Hepatocyte (in vitro differentiated cells): ENCODE measurements at regions not wholly inside any gene's neighbourhood (a gene's known extent, or its start where the extent isn't known, plus 50 kb on each side); places are given as distances from the start of the nearest gene placed in this dataset.

Source experiments
- DNase-seq: peaks from one replicate; pipeline ENCODE4 v3.0.0-alpha.2; 2016; ENCODE audit warnings: low spot score
- H2AFZ ChIP-seq: fragments of 200-600 bp; sonication (generic); 2 replicates; pipeline ENCODE4 v1.6.0; 2016; ENCODE audit warnings: antibody characterized with exemption, mild to moderate bottlenecking
- H3K27ac ChIP-seq: fragments of 200-600 bp; sonication (generic); 2 replicates; pipeline ENCODE4 v1.5.1; 2016; ENCODE audit warnings: mild to moderate bottlenecking
- H3K27me3 ChIP-seq: fragments of 200-600 bp; sonication (generic); 2 replicates; pipeline ENCODE4 v1.6.1; 2016
- H3K36me3 ChIP-seq: fragments of 200-600 bp; sonication (generic); replicated peaks from 2 replicates; pipeline ENCODE4 v1.5.1; 2016; ENCODE audit warnings: low read depth; ENCODE audit not compliant: insufficient read depth
- H3K4me1 ChIP-seq: fragments of 200-600 bp; sonication (generic); 2 replicates; pipeline ENCODE4 v1.5.1; 2016; ENCODE audit warnings: mild to moderate bottlenecking, moderate library complexity; ENCODE audit not compliant: insufficient read depth
- H3K4me2 ChIP-seq: fragments of 200-600 bp; sonication (generic); 2 replicates; pipeline ENCODE4 v1.6.0; 2016
- H3K4me3 ChIP-seq: fragments of 200-600 bp; sonication (generic); 2 replicates; pipeline ENCODE4 v1.5.1; 2016; ENCODE audit warnings: mild to moderate bottlenecking
- H3K79me2 ChIP-seq: fragments of 200-600 bp; sonication (generic); 2 replicates; pipeline ENCODE4 v1.6.0; 2017; ENCODE audit warnings: mild to moderate bottlenecking
- H3K9me2 ChIP-seq: fragments of 200-600 bp; sonication (generic); replicated peaks from 2 replicates; pipeline ENCODE4 v1.6.0; 2017; ENCODE audit warnings: mild to moderate bottlenecking; ENCODE audit not compliant: insufficient read depth
- H3K9me3 ChIP-seq: fragments of 200-600 bp; sonication (generic); 2 replicates; pipeline ENCODE4 v1.5.1; 2016; ENCODE audit warnings: low read depth, mild to moderate bottlenecking
- H4K20me1 ChIP-seq: fragments of 200-600 bp; sonication (generic); 2 replicates; pipeline ENCODE4 v1.6.0; 2016; ENCODE audit warnings: mild to moderate bottlenecking; ENCODE audit not compliant: insufficient read depth, poor library complexity, severe bottlenecking
- CTCF ChIP-seq: fragments of 200-600 bp; sonication (generic); IDR thresholded peaks from 2 replicates; pipeline ENCODE4 v1.5.1; 2016; ENCODE audit warnings: antibody characterized with exemption, mild to moderate bottlenecking; ENCODE audit not compliant: poor library complexity
- EZH2 ChIP-seq: fragments of 200-600 bp; sonication (generic); IDR thresholded peaks from 2 replicates; pipeline ENCODE4 v1.6.1; 2016; ENCODE audit warnings: antibody characterized with exemption, mild to moderate bottlenecking, borderline replicate concordance
- EZH2phosphoT487 ChIP-seq: fragments of 200-600 bp; sonication (generic); IDR thresholded peaks from one replicate; pipeline ENCODE4 v1.6.1; 2018; ENCODE audit warnings: antibody characterized with exemption, mild to moderate bottlenecking, low read depth, moderate library complexity; ENCODE audit not compliant: unreplicated experiment, severe bottlenecking
- WGBS: methylation state at CpG from one replicate; pipeline ENCODE4 v1.1.6; 2016; ENCODE audit warnings: low lambda C conversion rate; ENCODE audit errors: missing lambda C conversion rate; 5-methylcytosine and 5-hydroxymethylcytosine counted together

- no peaks in the 10 kb centered on the region for H3K36me3 ChIP-seq
- no peak overlapping the region for H3K4me3 ChIP-seq
- H2AFZ ChIP-seq = no peak overlapping the region
- H3K9me2 ChIP-seq = no peaks in the 10 kb centered on the region
- no peak for DNase-seq
- no peaks in the 10 kb centered on the region for H3K4me1 ChIP-seq
- no peak overlapping the region for H3K27ac ChIP-seq
- H4K20me1 ChIP-seq = no peaks in the 10 kb centered on the region
- H3K27me3 ChIP-seq = no peaks in the 10 kb centered on the region
- no peak overlapping the region for H3K4me2 ChIP-seq
- WGBS = 72% methylated on average over 2 of the region's 2 CpGs
- TF ChIP-seq CTCF (no peak), EZH2 (no peak), EZH2phosphoT487 (no peak)
- H3K9me3 ChIP-seq = no peaks in the 10 kb centered on the region
- H3K79me2 ChIP-seq = no peaks in the 10 kb centered on the region
Measured at GRCh38 chr12:75589801-75590200, 78.4 kb upstream of the KRR1 start.

- Histone ChIP-seq H4K20me1 (no peaks in the 10 kb centered on the region), H3K4me1 (no peaks in the 10 kb centered on the region), H3K36me3 (no peaks in the 10 kb centered on the region), H3K9me3 (no peaks in the 10 kb centered on the region), H3K79me2 (no peaks in the 10 kb centered on the region), H3K4me3 (no peak overlapping the region), H3K9me2 (no peaks in the 10 kb centered on the region), H3K27ac (no peak overlapping the region), H2AFZ (no peak overlapping the region), H3K27me3 (no peaks in the 10 kb centered on the region), H3K4me2 (no peak overlapping the region)
- no peak for DNase-seq
- 82% methylated on average over 4 of the region's 4 CpGs for WGBS
- TF ChIP-seq EZH2 = no peak
- TF ChIP-seq CTCF = no peak
- no peak for TF ChIP-seq EZH2phosphoT487
Measured at GRCh38 chr12:75587340-75588106, 76.1 kb upstream of the KRR1 start.

DNA sequence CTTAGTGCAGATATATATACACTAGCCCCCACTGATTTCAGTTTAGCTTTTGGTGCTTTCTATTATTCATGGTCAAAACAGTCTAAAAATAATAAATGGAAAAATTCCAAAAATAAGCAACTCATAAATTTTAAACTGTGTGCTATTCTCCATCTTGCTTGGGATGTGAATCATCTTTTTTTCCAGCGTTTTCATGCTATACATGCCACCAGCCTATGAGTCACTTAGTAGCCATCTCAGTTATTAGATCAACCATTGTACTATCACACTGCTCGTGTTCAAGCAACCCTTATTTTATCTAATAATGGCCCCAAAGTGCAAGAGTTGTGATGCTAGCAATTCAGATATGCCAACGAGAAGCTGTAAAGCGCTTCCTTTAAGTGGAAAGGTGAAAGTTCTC lies 73.9 kb upstream of the KRR1 start:
- H3K4me2 ChIP-seq = no peak overlapping the region

More for the DNA sequence above, 73.9 kb upstream of the KRR1 start:
- H3K27ac ChIP-seq = no peak overlapping the region
- H3K4me3 ChIP-seq = no peak overlapping the region
- H3K79me2 ChIP-seq = no peaks in the 10 kb centered on the region
- H2AFZ ChIP-seq = no peak overlapping the region
- H4K20me1 ChIP-seq = no peaks in the 10 kb centered on the region
- WGBS = 77% methylated on average over 4 of the region's 4 CpGs
- no peaks in the 10 kb centered on the region for H3K9me3 ChIP-seq
- DNase-seq = no peak
- no peaks in the 10 kb centered on the region for H3K36me3 ChIP-seq
- no peaks in the 10 kb centered on the region for H3K27me3 ChIP-seq
- TF ChIP-seq EZH2phosphoT487 (no peak), CTCF (no peak), EZH2 (no peak)
- no peaks in the 10 kb centered on the region for H3K4me1 ChIP-seq
- no peaks in the 10 kb centered on the region for H3K9me2 ChIP-seq
